H4 (cell line): ENCODE measurements at regions not wholly inside any gene's neighbourhood (a gene's known extent, or its start where the extent isn't known, plus 50 kb on each side); places are given as distances from the start of the nearest gene placed in this dataset.
"Not testable (repeated sequence)": the region's sequence is repeated elsewhere in the genome, so short reads cannot be mapped to it uniquely, and the experiment has no call there.

Experiments
- DNase-seq: peaks from one replicate; pipeline ENCODE4 v3.0.0-alpha.2; 2015; ENCODE audit warnings: low spot score

DNA sequence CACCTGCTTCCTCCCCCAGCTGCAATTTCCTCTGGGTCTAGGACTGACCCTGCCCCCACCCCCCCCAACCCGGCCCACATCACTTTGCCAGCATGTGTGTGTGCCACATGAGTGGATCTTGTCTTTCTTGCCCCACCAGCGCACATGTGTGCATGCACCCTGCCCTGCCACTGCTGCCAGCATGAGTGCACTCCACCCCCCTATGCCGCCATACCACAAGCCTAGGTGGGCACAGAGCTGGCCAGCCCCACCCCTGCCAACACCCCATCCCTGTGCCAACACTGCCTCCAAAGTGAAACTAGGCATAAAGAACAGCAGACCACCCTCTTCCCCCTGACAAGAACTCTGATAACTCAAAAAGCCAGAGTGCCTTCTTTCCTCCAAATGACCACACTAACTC lies 296.3 kb upstream of the SGO1 start:
- no peak for DNase-seq

DNA sequence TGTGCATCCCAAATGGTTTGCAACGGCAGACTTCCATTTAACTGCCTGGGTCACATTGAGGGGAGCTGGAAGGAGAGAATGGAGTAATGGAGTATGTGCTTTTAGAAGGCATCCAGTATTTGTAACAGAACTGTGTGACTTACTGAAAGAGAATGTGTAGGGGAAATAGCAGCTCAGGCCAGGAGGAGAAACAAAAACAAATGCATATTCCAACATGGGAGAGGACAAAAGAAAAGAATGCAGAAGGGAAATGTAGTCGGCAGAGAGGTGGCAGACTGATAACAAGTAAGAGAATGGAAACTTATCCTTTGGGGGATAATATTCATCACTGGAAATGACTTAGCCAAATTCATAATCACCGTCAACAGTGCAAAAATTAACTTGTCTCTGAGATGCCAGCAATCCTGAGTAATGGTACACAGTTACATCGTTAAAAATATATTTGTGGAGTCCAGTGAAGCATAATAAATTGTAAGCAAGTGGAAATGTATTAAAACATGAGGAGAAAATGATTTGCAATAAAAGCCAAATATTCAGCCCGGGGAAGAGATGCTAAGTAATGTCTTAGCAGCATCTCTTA lies 294.9 kb upstream of the SGO1 start:
- no peak for DNase-seq

DNA sequence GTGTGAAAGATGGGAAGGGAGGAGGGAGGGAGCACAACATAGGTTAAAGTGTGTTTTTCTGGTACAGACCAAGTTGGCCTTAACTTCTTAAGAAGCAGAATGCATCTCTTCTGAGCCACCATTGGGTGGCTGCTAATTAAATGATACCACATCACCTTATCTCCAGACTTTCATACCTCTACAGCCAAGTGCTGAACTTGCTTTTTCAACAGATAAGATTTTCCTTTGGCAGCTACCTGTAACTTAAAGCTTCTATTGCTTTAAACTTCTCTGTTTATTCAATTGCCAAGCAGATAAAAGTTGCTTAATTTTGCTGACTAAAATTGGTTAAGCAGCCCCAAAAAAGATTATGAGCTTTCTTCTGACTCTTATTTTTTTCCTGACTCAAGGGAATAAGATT lies 292.4 kb upstream of the SGO1 start:
- DNase-seq: no peak

DNA sequence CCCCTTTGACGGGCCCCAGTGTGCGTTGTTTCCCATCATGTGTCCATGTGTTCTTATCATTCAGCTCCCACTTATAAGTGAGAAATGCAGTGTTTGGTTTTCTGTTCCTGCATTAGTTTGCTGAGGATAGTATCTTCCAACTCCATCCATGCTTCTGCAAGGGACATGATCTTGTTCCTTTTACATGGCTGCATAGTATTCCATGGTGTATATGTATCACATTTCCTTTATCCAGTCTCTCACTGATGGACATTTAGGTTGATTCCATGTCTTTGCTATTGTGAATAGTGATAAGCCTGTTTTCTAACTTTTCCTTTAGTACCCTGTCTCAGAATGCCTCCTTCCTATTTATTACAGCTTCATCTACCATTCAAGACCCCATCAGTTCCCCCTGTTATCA lies 278.2 kb upstream of the SGO1 start:
- not testable (repeated sequence) for DNase-seq

DNA sequence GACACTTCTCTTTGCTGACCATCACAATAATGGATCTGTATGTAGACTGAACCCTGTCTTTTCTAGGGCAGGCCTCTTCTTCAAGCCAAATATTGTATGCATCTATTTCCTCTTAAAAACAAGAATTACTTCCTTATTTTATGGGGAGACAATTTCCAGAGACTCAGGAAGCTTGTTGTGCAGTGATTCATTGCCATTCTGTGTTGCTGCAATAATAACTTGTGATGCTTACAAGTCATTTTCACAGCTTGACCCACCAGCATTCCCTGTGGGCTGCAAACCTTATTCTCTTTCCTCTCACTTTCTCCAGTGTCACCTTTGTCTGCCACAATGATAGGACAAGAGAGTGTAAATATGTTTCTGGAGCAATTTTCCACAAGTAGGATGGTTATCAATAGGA lies 276.7 kb upstream of the SGO1 start:
- DNase-seq: no peak

DNA sequence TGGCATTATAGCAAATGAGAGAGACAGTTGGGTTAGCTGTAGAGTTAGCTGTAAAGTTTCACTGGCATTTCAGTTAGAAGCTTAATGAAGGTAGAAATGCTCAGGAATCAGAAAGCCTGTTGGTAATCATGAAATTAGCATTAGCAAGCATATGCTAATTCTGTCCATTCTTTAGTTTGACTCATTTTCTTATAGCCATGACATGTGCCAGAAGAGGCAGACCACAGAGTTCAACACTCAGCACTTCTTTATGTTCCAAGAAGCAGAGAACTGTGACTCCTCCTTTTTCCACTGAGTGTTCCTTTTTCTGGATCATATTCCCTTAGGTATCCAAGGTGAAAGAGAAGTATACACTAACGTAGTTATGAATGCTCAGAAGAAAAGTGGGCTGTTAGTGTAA lies 276.2 kb upstream of the SGO1 start:
- DNase-seq: no peak

DNA sequence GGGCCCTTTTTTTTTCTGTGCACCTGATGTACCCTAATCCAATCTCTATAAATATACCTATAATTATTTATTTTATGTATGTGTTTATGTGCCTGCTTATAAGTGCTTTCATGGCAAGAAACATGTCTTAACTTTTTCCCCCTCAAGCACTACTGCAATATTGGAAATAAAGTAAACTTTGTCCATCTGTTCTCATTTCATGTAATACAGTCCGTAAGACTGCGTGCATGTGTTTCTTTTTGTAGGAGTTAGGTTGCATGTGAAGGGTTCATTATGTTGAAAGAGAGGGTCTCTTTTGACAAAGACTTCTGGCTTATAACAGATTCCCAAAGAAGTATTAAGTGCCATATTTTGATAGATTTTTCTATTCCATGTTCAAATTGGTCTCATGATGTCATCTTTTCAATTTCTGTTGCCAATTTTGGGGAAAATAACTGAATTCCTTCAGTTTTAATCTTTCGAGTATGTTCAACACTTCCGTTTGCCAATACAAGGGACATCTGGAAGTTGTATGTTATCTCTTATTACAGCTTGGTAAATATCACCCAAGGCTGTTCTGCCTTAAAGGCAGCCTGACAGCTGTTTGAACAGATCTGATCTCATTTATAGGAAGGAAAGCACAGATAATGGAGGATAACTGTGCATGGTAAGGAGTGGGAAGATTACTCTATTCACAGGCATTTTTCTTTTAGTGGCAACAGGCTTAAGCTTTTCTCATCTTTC lies 273.1 kb upstream of the SGO1 start:
- no peak for DNase-seq

DNA sequence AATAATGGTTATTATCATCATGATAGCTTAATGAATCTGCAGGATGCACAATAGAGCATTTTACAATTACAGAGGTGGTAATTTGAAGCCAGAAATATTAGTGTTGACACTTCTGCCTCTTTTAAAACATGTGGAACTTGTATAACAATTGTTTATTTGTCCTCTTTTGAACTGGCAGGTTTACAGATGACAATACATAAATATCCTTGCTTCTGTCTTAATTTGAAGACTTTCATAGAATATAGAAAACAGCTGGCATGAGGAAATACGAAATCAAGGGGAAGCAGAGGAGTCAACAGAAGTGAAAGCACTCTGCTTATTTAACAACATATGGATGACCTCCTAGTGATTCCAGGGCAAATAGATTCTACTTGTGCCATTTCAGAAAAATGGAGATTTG lies 270.5 kb upstream of the SGO1 start:
- DNase-seq: no peak

DNA sequence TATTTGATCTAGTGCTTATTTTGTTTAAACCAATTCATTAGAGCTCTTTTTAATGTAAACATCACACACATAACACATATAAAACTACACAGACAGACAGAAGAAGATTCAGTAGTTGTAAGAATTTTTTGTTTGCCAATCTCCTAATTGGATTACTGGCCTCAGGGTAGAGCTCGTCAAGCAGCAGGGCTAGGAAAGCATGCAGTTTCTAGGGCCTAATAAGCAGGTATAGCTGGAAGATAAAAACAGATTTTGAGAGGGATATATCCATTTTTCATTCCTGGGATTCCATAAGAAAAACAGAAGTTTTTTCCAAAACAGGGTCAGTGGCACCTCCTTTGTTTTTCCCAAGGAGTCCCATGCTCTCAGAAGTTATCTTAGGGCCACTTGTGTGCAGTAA lies 265.2 kb upstream of the SGO1 start:
- no peak for DNase-seq

DNA sequence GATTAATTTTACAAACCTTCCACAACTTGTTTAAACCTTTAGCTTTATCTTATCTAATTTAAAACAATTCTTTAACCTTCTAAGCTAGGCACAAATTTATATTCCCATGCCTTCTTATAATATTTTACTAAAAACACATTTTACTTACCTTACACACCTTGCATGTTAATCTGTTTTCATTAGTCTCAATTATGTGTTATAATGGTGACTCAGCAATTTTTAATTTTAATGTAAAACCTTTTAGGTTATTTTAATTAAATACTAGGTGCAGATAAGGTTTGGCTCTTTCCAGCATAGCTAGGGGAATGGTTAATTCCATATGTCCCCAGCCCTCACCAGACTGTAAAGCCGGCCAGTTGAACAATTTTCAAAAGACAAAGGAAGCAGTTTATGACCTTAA lies 264.6 kb upstream of the SGO1 start:
- no peak for DNase-seq

DNA sequence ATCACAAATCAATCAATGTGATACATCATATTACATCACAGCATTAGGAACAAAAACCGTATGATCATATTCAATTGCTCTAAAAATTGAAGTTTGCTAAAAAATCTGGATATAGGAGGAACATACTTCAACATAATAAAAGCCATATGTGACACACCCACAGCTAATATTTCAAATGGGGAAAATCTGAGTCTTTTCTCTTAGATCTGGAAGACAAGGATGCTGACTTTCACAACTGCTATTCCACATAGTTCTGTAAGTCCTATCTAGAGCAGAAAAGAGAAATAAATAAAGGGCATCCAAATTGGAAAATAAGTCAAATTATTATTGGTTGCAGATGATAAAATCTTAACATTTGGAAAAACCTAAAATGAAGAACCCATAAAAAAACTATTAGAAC lies 256.8 kb upstream of the SGO1 start:
- no peak for DNase-seq

DNA sequence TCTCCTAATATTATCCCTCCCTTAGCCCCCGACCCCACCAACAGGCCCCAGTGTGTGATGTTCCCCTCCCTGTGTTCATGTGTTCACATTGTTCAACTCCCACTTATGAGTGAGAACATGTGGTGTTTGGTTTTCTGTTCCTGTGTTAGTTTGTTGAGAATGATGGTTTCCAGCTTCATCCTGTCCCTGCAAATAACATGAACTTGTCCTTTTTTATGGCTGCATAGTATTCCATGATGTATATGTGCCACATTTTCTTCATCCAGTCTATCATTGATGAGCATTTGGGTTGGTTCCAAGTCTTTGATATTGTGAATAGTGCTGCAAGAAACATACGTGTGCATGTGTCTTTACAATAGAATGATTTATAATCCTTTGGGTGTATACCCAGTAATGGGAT lies 241.3 kb upstream of the SGO1 start:
- DNase-seq: not testable (repeated sequence)

DNA sequence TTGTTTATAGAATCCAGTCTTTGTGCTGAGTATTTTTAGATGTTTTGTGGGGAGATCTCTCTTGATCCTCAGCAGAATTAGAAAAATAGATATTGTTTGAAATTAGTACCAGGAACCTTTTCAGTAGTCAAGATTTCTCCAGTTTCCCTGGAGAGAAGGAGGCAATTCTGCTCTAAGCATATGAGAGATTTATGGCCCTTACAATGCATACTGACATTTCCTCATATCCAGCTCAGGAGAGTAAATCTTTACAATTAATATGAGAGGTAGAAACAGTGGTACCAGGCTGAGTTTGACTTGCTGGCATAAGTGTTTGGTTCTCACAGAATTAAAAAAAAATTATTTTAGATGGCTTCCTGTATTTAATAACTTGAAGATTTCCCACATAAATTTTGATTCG lies 239.1 kb upstream of the SGO1 start:
- no peak for DNase-seq

DNA sequence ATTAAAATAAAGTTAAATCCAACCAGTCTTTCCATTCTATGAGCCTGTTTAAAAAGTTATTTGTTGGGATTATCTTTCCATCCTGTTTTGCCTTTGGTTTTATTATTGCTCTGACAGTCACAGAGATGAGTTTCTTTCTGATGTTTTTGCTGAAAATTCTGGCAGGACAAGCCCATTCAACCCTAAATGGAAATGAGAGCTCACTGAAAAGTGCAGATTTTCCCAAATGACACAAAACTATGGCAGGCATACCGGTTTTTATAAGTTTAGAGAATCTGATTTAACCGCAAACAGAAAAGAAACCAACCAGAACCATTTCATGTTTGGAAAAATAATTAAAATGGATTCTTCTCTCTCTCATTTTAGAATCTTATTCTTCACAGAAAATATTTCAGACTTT lies 238.1 kb upstream of the SGO1 start:
- no peak for DNase-seq

DNA sequence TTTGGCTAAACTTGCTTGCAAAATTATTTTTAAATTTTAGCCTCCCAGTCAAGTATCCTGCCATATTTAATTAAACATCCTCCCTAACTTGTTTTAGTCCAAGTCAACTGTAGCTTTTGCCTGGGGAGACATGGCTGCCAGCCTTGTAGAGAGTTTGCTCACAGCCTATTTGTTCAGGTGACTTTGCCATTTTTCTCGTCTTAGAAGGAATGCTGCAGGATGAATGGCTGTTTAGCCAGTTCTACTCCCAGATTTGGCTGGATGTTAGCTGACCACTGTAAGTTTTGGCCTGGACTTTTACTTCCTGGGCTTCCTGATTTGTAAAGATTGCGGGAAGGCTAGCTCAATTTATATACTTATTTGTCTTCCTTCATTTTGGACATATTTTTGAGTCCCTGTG lies 236.4 kb upstream of the SGO1 start:
- DNase-seq: no peak

DNA sequence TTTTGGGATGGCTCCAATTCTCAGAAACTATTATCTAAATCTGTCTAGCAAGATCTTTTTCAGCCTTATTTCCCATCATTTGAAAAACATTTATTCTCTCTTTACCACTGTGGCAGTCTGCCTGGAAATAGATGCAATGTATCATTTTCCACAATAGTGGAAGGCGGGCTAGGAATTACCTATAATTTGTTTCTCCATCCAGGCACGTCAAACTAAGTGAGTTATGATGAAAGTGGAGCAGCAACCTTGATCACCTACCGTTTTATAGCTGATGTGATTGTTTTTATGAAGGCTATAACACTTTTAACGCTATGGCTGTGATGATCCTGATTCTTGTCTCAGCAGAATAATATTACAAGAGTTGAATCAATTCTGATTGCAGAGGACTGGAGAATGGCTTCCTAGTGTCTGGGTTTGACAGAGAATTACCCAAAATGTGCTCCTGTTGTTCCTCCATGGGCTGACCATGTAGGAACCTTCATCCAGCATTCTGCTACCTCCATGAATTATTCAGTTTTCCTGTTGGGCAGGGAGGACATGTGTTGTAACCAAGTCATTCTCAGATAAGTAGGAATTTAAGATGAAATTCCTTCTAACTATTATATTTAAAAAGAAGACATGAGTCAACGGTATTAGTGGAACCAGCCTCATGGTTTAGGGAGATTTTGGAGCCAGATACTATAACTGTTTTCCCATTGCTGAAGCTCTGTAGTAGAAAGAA lies 231.5 kb upstream of the SGO1 start:
- DNase-seq: no peak

DNA sequence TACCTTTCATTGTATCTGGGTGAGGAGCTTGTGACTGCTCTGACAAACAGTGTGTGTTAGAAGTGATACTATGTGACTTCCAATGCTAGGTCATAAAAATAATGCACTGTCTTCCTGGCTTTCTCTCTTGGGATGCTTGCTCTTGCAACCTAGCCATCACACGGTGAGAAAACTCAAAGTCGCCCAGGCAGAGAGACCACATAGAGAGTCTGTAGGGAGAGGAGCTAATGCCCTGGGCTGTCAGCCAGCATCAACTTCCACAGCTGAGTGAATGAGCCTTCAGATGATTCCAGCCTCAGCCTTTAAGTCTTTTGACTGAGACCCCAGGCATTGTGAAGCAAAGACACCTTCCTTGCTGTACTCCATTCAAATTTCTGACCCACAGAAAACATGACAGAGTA lies 220.6 kb upstream of the SGO1 start:
- DNase-seq: no peak

DNA sequence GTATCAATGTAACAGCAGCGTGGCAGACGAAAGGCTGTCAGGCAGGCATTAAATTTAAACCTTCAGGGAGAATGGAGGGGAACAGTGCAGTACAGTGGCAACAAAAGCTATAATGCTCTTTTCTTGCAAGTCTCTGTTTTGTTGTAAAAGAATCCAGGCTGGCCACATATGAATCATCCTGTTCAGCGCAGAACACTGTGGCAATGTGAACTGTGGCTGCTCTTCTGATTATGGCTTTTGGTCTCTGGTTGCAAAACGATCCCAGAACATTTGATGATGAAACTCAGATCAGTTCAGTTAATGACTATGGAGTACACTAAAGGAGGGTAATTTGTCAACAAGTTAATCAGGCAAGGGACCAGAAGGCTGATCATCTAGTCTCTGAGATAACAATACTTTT lies 219.7 kb upstream of the SGO1 start:
- DNase-seq: peak; percentile 5

DNA sequence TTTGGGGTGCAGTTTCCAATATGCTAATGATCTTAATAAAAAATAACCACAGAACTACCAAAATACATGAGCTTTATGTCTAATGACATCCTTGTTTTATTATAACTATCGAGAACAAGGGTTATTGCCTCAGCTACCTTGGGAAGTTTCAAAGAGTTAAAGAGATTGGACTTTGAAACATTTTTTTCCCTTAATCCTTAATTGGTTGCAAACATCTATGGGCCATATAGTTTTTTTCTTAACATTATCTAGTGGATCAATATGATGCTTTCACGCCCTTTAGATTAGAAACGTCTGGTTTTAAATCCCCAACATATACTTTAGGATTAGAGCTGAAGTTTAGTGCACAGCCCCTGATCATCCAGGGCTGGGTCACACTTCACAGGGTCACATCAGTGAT lies 219.2 kb upstream of the SGO1 start:
- DNase-seq: no peak

DNA sequence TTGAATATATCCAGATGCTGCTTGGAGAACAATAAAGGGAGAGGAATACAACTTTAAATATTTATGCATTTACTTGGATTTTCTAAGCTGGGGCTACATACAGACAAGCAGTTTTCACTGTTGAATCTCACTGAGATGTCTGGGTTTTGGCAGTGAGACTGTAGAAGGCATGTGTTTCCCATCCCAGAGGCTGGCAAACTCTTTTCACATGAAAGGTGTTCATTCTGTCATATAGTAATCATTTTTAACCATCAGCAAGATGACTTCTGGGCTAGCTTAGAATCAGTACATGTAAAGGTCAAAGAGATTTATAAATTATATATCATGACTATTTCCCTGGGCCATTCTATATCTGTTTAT lies 218.7 kb upstream of the SGO1 start:
- no peak for DNase-seq

DNA sequence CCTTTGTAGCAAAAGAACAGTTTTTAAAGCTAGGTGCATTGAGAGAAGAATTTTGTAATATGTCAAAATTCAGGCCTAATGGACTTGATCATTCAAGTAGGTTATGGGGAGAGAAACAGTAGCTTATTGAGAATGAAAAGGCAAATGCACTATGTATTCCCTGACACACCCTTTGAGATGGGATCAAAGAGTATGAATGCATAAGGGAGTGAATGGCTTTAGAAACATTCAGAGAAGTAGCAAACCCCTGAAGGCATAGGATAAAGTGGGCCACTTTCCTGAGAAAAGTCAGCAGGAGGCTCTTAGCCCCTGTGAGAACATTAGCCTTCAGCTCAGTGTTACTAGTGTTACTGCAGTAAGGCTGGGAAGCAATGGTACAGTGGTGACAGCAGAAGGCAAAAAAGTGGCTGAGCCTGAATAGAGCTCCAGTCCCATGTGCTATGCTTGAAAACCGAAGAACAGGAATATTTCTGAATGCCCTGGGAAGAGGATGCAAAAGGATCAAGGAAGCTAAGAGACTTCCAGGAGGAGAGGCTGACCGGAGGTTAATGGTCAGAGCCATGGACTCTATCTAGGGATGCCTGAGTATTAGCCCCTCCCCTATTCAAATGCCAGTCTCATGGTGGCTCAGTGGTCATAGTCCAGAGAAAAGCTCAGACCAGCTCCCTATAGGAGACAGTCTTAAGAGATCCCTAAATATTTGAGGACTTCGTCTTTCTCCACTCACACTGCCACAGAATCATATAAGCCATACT lies 218.2 kb upstream of the SGO1 start:
- DNase-seq: no peak

DNA sequence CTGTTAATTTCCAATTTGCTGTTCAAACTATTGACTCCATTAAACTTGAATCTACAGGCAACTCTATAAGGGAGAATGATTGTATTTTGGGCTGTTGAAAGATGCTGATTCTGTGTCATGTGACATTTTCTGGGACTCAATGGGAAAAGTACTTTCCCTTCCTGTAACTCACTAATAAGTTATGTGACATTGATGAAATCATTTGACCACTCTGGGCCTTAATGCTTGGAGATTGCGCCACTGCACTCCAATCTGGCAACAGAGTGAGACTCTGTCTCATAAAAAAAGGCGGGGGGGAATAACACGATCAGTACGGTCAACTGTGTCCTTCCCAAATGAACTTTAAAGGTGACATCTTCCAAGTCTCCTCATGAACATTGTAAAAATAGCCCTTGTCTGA lies 215.2 kb upstream of the SGO1 start:
- DNase-seq: no peak

DNA sequence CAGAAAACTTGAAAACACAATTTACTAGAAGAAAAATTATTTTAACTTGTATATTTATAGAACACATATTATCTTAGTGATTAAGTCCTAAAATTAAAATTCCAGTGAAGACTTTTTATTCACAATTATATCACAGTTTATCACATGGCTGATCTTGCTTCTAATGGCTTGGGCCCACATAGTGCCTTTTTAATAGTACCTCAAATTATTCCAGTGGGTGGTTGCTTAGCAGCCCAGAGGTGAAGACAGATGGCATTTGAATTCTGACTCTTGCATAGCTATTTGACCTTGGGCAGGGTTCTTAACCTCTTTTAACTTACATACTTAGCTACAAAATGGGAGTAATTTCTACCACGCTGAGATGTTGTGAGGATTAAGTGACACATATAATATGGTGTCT lies 214.7 kb upstream of the SGO1 start:
- no peak for DNase-seq
